NCI-H2029 (cell line): ENCODE measurements at regions not wholly inside any gene's neighbourhood (a gene's known extent, or its start where the extent isn't known, plus 50 kb on each side); places are given as distances from the start of the nearest gene placed in this dataset.

Experiments
- DNase-seq: peaks from one replicate; lab custom pipeline; 2025; lab: John Stamatoyannopoulos, UW

GRCh38 chr4:128565565-128566186 is 243.8 kb upstream of the JADE1 start:
- DNase-seq = no peak

DNA sequence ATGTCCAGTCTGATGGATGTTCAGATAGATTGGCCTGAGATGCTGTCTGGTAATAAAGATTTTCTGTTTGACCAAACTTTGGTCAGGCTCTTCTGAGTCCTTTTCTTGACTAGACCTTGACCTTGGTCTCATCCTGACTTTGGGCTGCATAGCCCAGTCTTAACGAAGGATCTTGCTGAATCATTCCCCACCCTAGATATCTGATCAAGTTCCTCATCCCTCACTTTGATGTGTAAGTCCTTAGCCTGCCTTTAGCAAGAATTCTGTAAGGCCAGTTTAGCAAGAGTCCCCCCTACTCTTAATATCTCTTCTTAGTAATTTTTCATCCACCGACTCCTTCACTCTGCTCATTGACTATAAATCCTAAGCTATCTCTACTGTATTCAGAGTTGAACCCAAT is 244.4 kb upstream of the JADE1 start:
- DNase-seq = no peak

DNA sequence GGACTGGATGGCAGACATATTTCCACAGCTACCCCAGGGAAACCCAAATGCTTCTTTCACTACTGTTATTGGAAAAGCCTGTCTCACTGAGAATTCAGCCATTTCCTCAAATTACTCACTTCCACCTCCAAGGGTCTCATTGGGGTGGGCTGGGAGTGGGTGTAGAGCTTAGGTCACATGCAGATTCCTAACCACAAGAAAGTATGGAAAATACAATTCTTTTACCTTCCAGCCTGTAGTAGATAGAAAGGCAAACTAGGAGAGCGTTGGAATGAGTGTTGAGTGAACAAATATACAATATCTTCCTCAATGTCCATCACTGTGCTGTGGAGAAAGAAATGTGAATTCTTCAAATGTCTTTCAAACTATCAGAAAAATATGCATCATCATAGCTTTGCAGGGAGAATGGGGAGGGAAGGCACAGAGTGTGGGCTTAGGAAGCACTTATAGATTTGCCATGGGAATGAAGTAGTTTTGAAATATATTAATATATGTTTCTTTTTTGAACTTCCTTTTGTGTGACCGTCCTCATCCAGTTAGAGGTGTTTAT is 245.3 kb upstream of the JADE1 start:
- DNase-seq = no peak

- DNase-seq = no peak
Observed at GRCh38 chr4:128560754-128561495, 248.6 kb upstream of the JADE1 start.

- no peak for DNase-seq
Observed at GRCh38 chr4:128558896-128559679, 250.4 kb upstream of the JADE1 start.

- no peak for DNase-seq
Observed at GRCh38 chr4:128556756-128557155, 252.7 kb upstream of the JADE1 start.

DNA sequence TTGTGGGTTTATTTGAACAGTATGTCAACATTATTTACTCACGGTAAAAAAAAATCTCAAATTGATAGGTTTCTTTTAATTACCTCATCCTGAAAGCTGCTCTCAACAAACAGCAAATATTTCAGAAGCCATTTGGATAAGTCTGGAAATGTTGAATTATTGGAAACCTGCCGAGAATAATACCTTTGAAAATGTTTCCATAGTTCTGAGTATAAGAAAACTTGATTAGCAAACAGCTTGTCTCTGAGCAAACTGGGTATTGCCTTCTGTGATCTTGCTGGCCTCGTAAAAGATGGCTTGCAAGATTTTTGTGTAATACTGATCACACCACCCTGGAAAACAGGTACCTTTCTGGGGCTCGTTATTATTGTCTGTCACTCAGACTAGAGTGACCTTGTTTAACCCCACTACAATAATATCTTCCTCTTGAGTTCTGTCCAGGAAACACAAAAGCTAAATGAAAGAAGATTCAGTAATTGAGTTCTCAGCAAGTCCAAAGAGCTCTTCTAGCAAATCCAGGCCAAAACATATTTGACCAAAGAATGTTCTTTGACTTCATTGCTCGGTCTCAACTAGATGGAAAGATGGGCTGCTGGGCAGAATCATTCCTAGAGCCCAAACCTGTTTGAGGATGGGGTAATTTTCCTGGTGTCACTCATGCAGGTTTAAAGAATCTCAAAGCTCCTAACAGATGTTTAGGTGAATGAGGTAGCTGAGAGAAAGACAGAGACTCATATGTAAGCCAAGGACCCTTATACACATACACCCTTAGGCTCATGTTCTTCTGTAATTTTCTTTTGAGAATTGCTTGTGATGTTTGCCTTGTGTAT is 255.6 kb upstream of the JADE1 start:
- peak; percentile 47 for DNase-seq

DNA sequence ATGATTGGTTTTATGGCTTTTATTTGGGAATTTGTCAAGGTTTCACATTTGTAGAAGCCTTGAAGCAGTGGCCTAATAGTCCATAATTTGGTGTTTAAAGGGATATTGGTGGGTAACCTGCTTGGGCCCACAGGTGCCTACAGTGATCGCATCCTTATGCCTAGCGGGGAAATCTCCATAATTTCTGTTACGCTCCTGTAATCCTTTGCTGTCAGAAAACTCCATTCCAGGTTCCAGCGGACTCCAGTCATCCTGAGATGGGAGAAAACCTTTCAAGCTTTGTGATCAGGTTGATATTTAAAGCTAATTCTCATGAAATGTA is 257.0 kb upstream of the JADE1 start:
- DNase-seq = no peak

GRCh38 chr4:128551280-128551679 is 258.2 kb upstream of the JADE1 start:
- DNase-seq = no peak

GRCh38 chr4:128550060-128550459 is 259.4 kb upstream of the JADE1 start:
- no peak for DNase-seq

GRCh38 chr4:128549636-128550035 is 259.9 kb upstream of the JADE1 start:
- no peak for DNase-seq

DNA sequence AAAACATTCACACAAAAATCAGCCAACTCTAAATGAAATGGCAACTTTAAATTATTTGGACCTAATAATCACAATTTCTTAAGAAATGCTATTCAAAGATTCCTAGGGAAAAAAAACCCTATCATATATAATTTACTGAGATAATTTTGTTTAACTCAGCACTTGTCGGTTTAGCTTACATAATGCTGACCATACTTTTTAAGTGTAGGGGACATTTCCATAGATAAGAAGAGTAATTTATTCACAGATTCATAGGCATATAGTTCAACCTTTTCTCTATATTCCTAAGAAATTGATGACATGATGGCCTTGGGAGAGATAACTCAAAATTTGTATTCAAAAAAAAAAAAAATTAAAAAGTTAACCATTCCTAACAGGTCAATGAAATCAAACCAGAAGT is 260.8 kb upstream of the PGRMC2 start:
- no peak for DNase-seq

DNA sequence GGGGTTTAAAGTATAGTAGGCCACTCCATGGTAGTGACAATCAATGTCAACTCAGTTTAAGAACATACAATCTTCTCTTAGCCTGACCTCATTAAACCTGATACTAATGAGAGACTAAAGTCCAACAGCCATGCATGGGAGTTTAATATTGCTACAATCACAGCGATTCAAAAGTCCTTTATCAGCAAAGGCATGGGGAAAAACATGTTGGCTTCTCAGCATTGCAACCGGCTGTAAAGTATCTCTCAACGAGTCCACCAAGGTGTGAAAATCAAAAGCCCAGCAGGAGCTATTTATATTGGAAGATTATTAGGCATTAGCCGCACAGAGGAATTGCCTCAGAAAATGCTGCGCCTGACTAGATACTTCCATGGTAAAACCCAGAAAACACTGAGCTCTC is 256.7 kb upstream of the PGRMC2 start:
- DNase-seq = no peak

- no peak for DNase-seq
Observed at GRCh38 chr4:128543696-128544095, 256.1 kb upstream of the PGRMC2 start.

- no peak for DNase-seq
Observed at GRCh38 chr4:128542047-128542446, 254.4 kb upstream of the PGRMC2 start.

- no peak for DNase-seq
Observed at GRCh38 chr4:128540122-128540521, 252.5 kb upstream of the PGRMC2 start.

- DNase-seq = no peak
Observed at GRCh38 chr4:128538111-128538882, 250.7 kb upstream of the PGRMC2 start.

DNA sequence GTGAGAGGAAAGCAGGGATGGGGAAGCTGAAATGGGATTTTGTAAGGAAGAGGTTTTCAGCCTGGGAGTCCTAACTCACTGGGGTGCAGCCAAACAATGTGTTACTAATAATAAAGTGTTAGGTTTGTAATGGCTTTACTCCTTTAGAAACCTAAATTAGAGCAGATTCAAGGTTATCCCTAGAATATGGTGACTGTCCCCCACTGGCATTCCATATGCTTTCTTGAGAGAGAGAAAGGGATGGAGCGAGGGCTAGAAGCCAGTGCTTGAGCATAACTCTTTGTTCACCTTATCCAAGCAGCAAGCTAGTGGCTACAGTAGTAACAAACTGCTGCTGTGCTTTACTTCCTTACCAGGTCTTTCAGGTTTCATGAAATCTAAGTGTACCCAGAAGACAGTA is 249.1 kb upstream of the PGRMC2 start:
- no peak for DNase-seq

DNA sequence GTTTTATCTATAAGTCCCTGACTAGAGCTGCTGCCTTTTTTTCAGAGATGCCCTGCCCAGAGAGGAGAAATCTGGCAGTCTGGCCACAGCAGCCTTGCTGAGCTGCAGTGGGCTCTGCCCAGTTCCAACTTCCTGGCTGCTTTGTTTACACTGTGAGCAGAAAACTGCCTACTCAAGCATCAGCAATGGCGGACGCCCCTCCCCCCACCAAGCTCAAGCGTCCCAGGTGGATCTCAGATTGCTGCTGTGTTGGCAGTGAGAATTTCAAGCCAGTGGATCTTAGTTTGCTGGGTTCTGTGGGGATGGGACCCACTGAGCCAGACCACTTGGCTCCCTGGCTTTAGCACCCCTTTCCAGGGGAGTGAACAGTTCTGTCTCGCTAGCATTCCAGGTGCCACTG is 247.9 kb upstream of the PGRMC2 start:
- DNase-seq = peak; percentile 60

DNA sequence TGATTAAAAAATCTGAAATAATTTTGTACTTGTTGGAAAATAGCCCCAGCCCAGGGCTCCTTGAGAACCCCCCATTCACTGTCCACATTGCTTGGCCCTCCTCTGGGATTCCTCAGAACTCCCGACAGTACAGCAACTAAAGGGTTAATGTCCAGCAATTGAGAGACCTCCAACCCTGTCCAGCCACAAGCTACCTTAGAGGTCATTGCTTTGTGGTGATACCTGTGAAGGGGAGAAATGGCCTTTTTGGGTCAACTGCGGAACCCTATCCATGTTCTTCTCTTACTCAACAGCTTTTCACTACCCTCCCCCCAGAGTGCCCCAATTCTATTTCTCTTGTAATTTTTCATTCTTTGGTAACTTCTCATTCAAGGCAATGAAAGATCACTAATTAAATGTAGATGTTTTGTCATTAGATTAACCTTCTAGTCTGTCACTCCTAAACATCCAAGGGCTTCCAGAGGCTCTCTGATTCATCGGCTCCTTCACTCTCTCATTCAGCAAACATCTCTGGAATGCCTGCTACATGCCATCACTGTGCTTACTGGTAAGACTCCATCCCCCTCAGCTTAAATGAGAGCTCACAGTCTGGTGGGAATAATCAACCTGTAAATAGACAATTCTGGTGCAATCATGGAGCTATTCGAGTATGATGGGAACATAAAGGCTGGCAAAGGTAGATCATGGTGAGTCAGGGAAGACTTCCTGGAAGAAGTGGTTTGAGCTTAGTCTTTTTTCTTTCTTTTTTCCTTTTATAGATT is 241.4 kb upstream of the PGRMC2 start:
- DNase-seq = no peak
